Naive thymus-derived CD8-positive, alpha-beta T cell (primary cell): ENCODE measurements at regions not wholly inside any gene's neighbourhood (a gene's known extent, or its start where the extent isn't known, plus 50 kb on each side); places are given as distances from the start of the nearest gene placed in this dataset.
A peak's percentile ranks its signal among the peaks of the same experiment; 100 is the strongest.
"Not testable (repeated sequence)": the region's sequence is repeated elsewhere in the genome, so short reads cannot be mapped to it uniquely, and the experiment has no call there.

ENCODE experiments used
- ATAC-seq, 2 donors: fragments of 150-1000 bp; cut with Tn5 transposase in 1 of 2; sonication (Bioruptor Pico), chemical (Tn5 transposase) in 1 of 2; 1 replicate in 1 of 2; 2 replicates in 1 of 2; pipeline ENCODE4 v1.10.0; 2021; ENCODE audit warnings: mild to moderate bottlenecking in 2 of 2, moderate library complexity in 2 of 2
- POLR2A ChIA-PET: fragments of 350-600 bp; sonication (Branson Sonifier 250); formaldehyde crosslinking; loops from one replicate; lab custom pipeline; 2021; ENCODE audit warnings: antibody characterized with exemption; lab: Charles Lee
- DNase-seq, 10 donors: peaks; one replicate each; pipeline versions ENCODE4 v3.0.0 to v3.0.0-alpha.2; 2020 to 2022
- H3K27ac Mint-ChIP-seq, 10 donors: one replicate each; pipeline ENCODE4 v1.8.0; 2020 to 2022; ENCODE audit warnings: mild to moderate bottlenecking in 10 of 10, mixed read lengths in 10 of 10, moderate library complexity in 4 of 10, inconsistent platforms in 1 of 10
- H3K27me3 Mint-ChIP-seq, 5 donors: one replicate each; pipeline ENCODE4 v1.8.0; 2021 to 2022; ENCODE audit warnings: mixed read lengths in 5 of 5
- H3K36me3 Mint-ChIP-seq, 3 donors: one replicate each; pipeline ENCODE4 v1.8.0; 2020 to 2022; ENCODE audit warnings: mixed read lengths in 3 of 3, mild to moderate bottlenecking in 2 of 3, inconsistent platforms in 1 of 3
- H3K4me1 Mint-ChIP-seq, 4 donors: one replicate each; pipeline ENCODE4 v1.8.0; 2021 to 2022; ENCODE audit warnings: mixed read lengths in 4 of 4
- H3K4me3 Mint-ChIP-seq, 10 donors: one replicate each; pipeline ENCODE4 v1.8.0; 2020 to 2022; ENCODE audit warnings: mild to moderate bottlenecking in 10 of 10, mixed read lengths in 10 of 10, moderate library complexity in 6 of 10, inconsistent platforms in 1 of 10
- H3K9me3 Mint-ChIP-seq, 9 donors: one replicate each; pipeline ENCODE4 v1.8.0; 2020 to 2022; ENCODE audit warnings: mixed read lengths in 9 of 9, mild to moderate bottlenecking in 3 of 9, inconsistent platforms in 1 of 9, moderate library complexity in 1 of 9

- no peaks in the 10 kb centered on the region for H3K36me3 Mint-ChIP-seq
- peaks cover 0 to 3% (median 0%) of the 10 kb centered on the region in 9 donors for H3K9me3 Mint-ChIP-seq
- H3K27me3 Mint-ChIP-seq, result peaks cover 10 to 48% (median 26%) of the 10 kb centered on the region in 5 donors
- no peak for DNase-seq
- peaks cover 0 to 17% (median 0%) of the 10 kb centered on the region in 4 donors for H3K4me1 Mint-ChIP-seq
- H3K4me3 Mint-ChIP-seq, result peak overlapping the region in 1 of 10 donors; percentile 5
- POLR2A ChIA-PET, result no interaction called here
- H3K27ac Mint-ChIP-seq, result no peak overlapping the region
- no peak for ATAC-seq
Measured at GRCh38 chr2:75432761-75433361, 127.9 kb downstream of the EVA1A start.

- no peak overlapping the region for H3K27ac Mint-ChIP-seq
- DNase-seq (no peak), ATAC-seq (no peak)
- POLR2A ChIA-PET, result no interaction called here
- H3K27me3 Mint-ChIP-seq, result peaks cover 11 to 59% (median 29%) of the 10 kb centered on the region in 5 donors
- no peaks in the 10 kb centered on the region for H3K36me3 Mint-ChIP-seq
- H3K4me1 Mint-ChIP-seq, result peaks cover 0 to 17% (median 0%) of the 10 kb centered on the region in 4 donors
- peaks cover 0 to 3% (median 0%) of the 10 kb centered on the region in 9 donors for H3K9me3 Mint-ChIP-seq
- peak overlapping the region in 1 of 10 donors; percentile 17 for H3K4me3 Mint-ChIP-seq
Measured at GRCh38 chr2:75431763-75432162, 129.0 kb downstream of the EVA1A start.

DNA sequence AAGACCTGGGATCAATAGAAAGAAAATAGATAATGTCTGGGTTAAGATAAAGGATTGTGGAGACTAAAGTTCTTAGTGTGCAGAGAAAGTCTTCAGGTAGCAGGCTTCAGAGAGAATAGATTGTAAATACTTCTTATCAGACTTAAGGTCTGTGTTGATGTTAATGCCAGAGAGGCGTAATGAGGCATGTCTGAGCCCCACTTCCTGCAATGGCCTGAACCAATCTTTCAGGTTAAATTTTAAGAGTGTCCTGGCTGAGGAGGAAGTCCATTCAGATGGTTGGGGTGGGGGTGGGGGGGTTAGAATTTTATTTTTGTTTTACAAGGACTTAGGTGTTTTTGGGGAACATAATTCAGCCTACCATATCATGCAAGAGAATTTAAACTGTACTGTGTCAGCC, 129.5 kb downstream of the EVA1A start:
- Mint-ChIP-seq H3K4me3 (no peak overlapping the region), H3K27me3 (peaks cover 9 to 63% (median 27%) of the 10 kb centered on the region in 5 donors), H3K36me3 (no peaks in the 10 kb centered on the region), H3K9me3 (peaks cover 0 to 3% (median 0%) of the 10 kb centered on the region in 9 donors), H3K4me1 (peaks cover 0 to 17% (median 0%) of the 10 kb centered on the region in 4 donors), H3K27ac (no peak overlapping the region)
- ATAC-seq, result no peak
- POLR2A ChIA-PET, result no interaction called here
- no peak for DNase-seq

DNA sequence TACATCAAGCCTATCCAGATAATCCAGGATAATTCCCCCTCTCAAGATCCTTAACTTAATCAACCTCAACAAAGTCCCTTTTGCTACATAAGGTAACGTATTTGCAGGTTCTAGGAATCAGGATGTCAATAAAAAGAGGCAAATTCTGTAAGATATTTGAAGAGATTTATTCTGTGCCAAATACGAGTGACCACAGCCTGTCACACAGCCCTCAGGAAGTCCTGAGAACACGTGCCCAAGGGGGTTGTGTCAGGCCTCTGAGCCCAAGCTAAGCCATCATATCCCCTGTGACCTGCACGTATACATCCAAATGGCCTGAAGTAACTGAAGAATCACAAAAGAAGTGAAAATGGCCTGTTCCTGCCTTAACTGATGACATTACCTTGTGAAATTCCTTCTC, 130.3 kb downstream of the EVA1A start:
- Mint-ChIP-seq H3K4me1 (peaks cover 0 to 17% (median under 1%) of the 10 kb centered on the region in 4 donors), H3K27me3 (peaks cover 9 to 62% (median 32%) of the 10 kb centered on the region in 5 donors)
- H3K36me3 Mint-ChIP-seq, POLR2A ChIA-PET, H3K4me3 Mint-ChIP-seq, DNase-seq, H3K27ac Mint-ChIP-seq, ATAC-seq, H3K9me3 Mint-ChIP-seq: not testable (repeated sequence)

- no peak for ATAC-seq
- Mint-ChIP-seq H3K36me3 (no peaks in the 10 kb centered on the region), H3K4me1 (peaks cover 0 to 17% (median 1%) of the 10 kb centered on the region in 4 donors), H3K27ac (no peak overlapping the region), H3K4me3 (no peak overlapping the region), H3K27me3 (peaks cover 10 to 58% (median 29%) of the 10 kb centered on the region in 5 donors), H3K9me3 (no peaks in the 10 kb centered on the region)
- POLR2A ChIA-PET, result no interaction called here
- no peak for DNase-seq
Measured at GRCh38 chr2:75428646-75429443, 131.9 kb downstream of the EVA1A start.

- Mint-ChIP-seq H3K36me3 (no peaks in the 10 kb centered on the region), H3K9me3 (no peaks in the 10 kb centered on the region), H3K27ac (no peak overlapping the region), H3K27me3 (peaks cover 10 to 58% (median 26%) of the 10 kb centered on the region in 5 donors), H3K4me3 (no peak overlapping the region), H3K4me1 (peaks cover 0 to 17% (median 1%) of the 10 kb centered on the region in 4 donors)
- ATAC-seq, result no peak
- POLR2A ChIA-PET, result no interaction called here
- no peak for DNase-seq
Measured at GRCh38 chr2:75428060-75428459, 132.7 kb downstream of the EVA1A start.

- ATAC-seq, result peak; percentile 58 to 62
- H3K9me3 Mint-ChIP-seq, result no peaks in the 10 kb centered on the region
- DNase-seq, result peak in 4 of 10 donors; percentile 12 to 21 (median 18)
- POLR2A ChIA-PET, result no interaction called here
- H3K4me3 Mint-ChIP-seq, result no peak overlapping the region
- H3K27ac Mint-ChIP-seq, result peak overlapping the region in 1 of 10 donors; percentile 45
- H3K27me3 Mint-ChIP-seq, result peaks cover 13 to 42% (median 19%) of the 10 kb centered on the region in 5 donors
- H3K36me3 Mint-ChIP-seq, result no peaks in the 10 kb centered on the region
- peaks cover 0 to 3% (median under 1%) of the 10 kb centered on the region in 4 donors for H3K4me1 Mint-ChIP-seq
Measured at GRCh38 chr2:75424936-75425619, 135.7 kb downstream of the EVA1A start.

DNA sequence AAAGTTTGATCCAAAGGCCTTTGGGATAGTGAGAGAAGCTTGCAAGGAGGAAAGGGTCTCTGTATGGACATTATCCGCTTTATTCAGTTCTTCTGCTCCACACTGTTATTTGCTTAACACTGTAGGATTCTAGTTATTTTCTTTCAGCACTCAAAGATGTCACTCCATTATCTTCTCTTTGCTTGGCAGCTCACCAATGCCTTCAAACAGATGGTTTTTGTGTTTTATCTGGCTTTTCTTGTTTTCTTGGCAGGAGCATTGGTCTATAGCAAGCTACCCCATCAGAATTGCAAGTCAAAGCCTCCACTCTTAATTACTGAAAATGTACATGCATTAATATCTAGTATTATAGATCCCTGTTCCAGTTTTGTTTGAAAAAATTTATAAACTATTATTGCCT, 138.8 kb downstream of the EVA1A start:
- ATAC-seq, result no peak
- POLR2A ChIA-PET, result no interaction called here
- Mint-ChIP-seq H3K4me1 (peaks cover 5 to 10% (median 6%) of the 10 kb centered on the region in 4 donors), H3K27me3 (peaks cover 8 to 16% (median 15%) of the 10 kb centered on the region in 5 donors), H3K27ac (no peak overlapping the region), H3K36me3 (peaks cover 0 to 2% (median 0%) of the 10 kb centered on the region in 3 donors), H3K4me3 (no peak overlapping the region), H3K9me3 (peaks cover 0 to 2% (median 0%) of the 10 kb centered on the region in 9 donors)
- no peak for DNase-seq

GRCh38 chr2:75416420-75417342, 144.1 kb downstream of the EVA1A start:
- peaks cover 0 to 8% (median 0%) of the 10 kb centered on the region in 5 donors for H3K27me3 Mint-ChIP-seq
- peaks cover 25 to 55% (median 47%) of the 10 kb centered on the region in 4 donors for H3K4me1 Mint-ChIP-seq
- H3K4me3 Mint-ChIP-seq, result peak overlapping the region; percentile 90 to 97 (median 95)
- H3K27ac Mint-ChIP-seq, result peak overlapping the region; percentile 94 to 100 (median 98)
- ATAC-seq, result peak; percentile 96
- H3K9me3 Mint-ChIP-seq, result peaks cover under 1 to 9% (median 7%) of the 10 kb centered on the region in 9 donors
- H3K36me3 Mint-ChIP-seq, result peaks cover 14 to 25% (median 19%) of the 10 kb centered on the region in 3 donors
- POLR2A ChIA-PET, result interaction anchor here (0.6 kb wide), 1 partner anchor 293 kb away, joined by 3 read pairs; no protein-coding TSS in a partner anchor
- peak in 7 of 10 donors; percentile 16 to 74 (median 53) for DNase-seq

GRCh38 chr2:75415731-75416130, 145.0 kb downstream of the EVA1A start:
- POLR2A ChIA-PET, result no interaction called here
- H3K4me3 Mint-ChIP-seq, result peak overlapping the region; percentile 90 to 97 (median 95)
- DNase-seq (no peak), ATAC-seq (no peak)
- H3K4me1 Mint-ChIP-seq, result peaks cover 27 to 61% (median 48%) of the 10 kb centered on the region in 4 donors
- peaks cover 21 to 33% (median 27%) of the 10 kb centered on the region in 3 donors for H3K36me3 Mint-ChIP-seq
- H3K27me3 Mint-ChIP-seq, result peaks cover 0 to 6% (median 0%) of the 10 kb centered on the region in 5 donors
- H3K27ac Mint-ChIP-seq, result peak overlapping the region in 9 of 10 donors; percentile 56 to 100 (median 98)
- peaks cover 6 to 19% (median 12%) of the 10 kb centered on the region in 9 donors for H3K9me3 Mint-ChIP-seq

GRCh38 chr2:75415111-75415626, 145.6 kb downstream of the EVA1A start:
- DNase-seq, result no peak
- POLR2A ChIA-PET, result no interaction called here
- Mint-ChIP-seq H3K4me1 (peaks cover 27 to 61% (median 49%) of the 10 kb centered on the region in 4 donors), H3K9me3 (peaks cover 9 to 24% (median 18%) of the 10 kb centered on the region in 9 donors), H3K36me3 (peaks cover 26 to 39% (median 32%) of the 10 kb centered on the region in 3 donors), H3K4me3 (peak overlapping the region; percentile 90 to 97 (median 95)), H3K27me3 (peaks cover 0 to 6% (median 0%) of the 10 kb centered on the region in 5 donors), H3K27ac (peak overlapping the region in 7 of 10 donors; percentile 40 to 100 (median 98))
- no peak for ATAC-seq
